HEK293 (cell line): ENCODE measurements at regions not wholly inside any gene's neighbourhood (a gene's known extent, or its start where the extent isn't known, plus 50 kb on each side); places are given as distances from the start of the nearest gene placed in this dataset.

Experiments
- CTCF ChIA-PET: fragments of 350-600 bp; formaldehyde crosslinking; extraction: SDS; loops from one replicate; lab custom pipeline; 2021; ENCODE audit warnings: antibody characterized with exemption; lab: Yijun Ruan, JAX
- POLR2A ChIA-PET: fragments of 300-600 bp; formaldehyde crosslinking; extraction: SDS; loops from one replicate; lab custom pipeline; 2020; ENCODE audit warnings: antibody characterized with exemption, inconsistent platforms; lab: Yijun Ruan, JAX
- H3K27ac ChIP-seq: fragments of 200-500 bp; sonication (Bioruptor generic); 2 replicates; pipeline ENCODE4 v1.5.1; 2014; ENCODE audit warnings: low read depth, low read length, control low read depth, inconsistent platforms; ENCODE audit errors: extremely low read depth
- H3K36me3 ChIP-seq, 2 experiments: fragments of 200-500 bp in 1 of 2; sonication (Bioruptor generic) in 1 of 2; 1 replicate in 1 of 2; 2 replicates in 1 of 2; pipeline ENCODE4 v1.5.1; 2014 to 2017; ENCODE audit warnings: inconsistent platforms in 2 of 2, low read length in 2 of 2; ENCODE audit not compliant: control insufficient read depth in 2 of 2, insufficient read depth in 1 of 2
- H3K4me1 ChIP-seq: fragments of 200-500 bp; sonication (Bioruptor generic); 2 replicates; pipeline ENCODE4 v1.5.1; 2014; ENCODE audit warnings: mild to moderate bottlenecking, low read length, inconsistent platforms; ENCODE audit not compliant: control insufficient read depth, insufficient read depth
- H3K4me3 ChIP-seq: 2 replicates; pipeline ENCODE4 v1.5.1; 2011; ENCODE audit warnings: low read depth, mild to moderate bottlenecking, control low read depth, low read length, moderate library complexity
- H3K9me3 ChIP-seq: fragments of 200-500 bp; sonication (Bioruptor generic); 2 replicates; pipeline ENCODE4 v1.5.1; 2014; ENCODE audit warnings: low read depth, low read length, inconsistent platforms; ENCODE audit not compliant: control insufficient read depth, insufficient read depth
- EGR2 ChIP-seq: fragments of 450-650 bp; formaldehyde crosslinking; IDR thresholded peaks from 2 replicates; pipeline ENCODE4 v1.5.1; 2016; ENCODE audit warnings: low read depth, missing biosample characterization, missing genetic modification characterization
- PRDM2 ChIP-seq: fragments of 450-650 bp; formaldehyde crosslinking; IDR thresholded peaks from 2 replicates; pipeline ENCODE4 v1.5.1; 2016; ENCODE audit warnings: missing biosample characterization, missing genetic modification characterization, borderline replicate concordance
- PRDM6 ChIP-seq: fragments of 450-650 bp; formaldehyde crosslinking; IDR thresholded peaks from 2 replicates; pipeline ENCODE4 v1.5.1; 2017; ENCODE audit warnings: missing biosample characterization, missing genetic modification characterization
- RBAK ChIP-seq: fragments of 450-650 bp; formaldehyde crosslinking; IDR thresholded peaks from 2 replicates; pipeline ENCODE4 v1.5.1; 2016; ENCODE audit warnings: missing biosample characterization, missing genetic modification characterization
- ZBTB44 ChIP-seq: fragments of 450-650 bp; IDR thresholded peaks from 2 replicates; pipeline ENCODE4 v1.5.1; 2018; ENCODE audit warnings: missing biosample characterization, mild to moderate bottlenecking, missing genetic modification characterization
- ZFHX2 ChIP-seq: fragments of 450-650 bp; formaldehyde crosslinking; conservative IDR thresholded peaks from 2 replicates; pipeline ENCODE4 v1.5.1; 2016; ENCODE audit warnings: missing biosample characterization, missing genetic modification characterization
- ZIC2 ChIP-seq: fragments of 450-650 bp; formaldehyde crosslinking; IDR thresholded peaks from 2 replicates; pipeline ENCODE4 v1.5.1; 2016; ENCODE audit warnings: missing biosample characterization, missing genetic modification characterization
- ZNF133 ChIP-seq: fragments of 450-650 bp; formaldehyde crosslinking; IDR thresholded peaks from 2 replicates; pipeline ENCODE4 v1.5.1; 2016; ENCODE audit warnings: missing biosample characterization, missing genetic modification characterization
- ZNF148 ChIP-seq: fragments of 450-650 bp; formaldehyde crosslinking; IDR thresholded peaks from 2 replicates; pipeline ENCODE4 v1.5.0; 2017; ENCODE audit warnings: missing biosample characterization, missing genetic modification characterization, borderline replicate concordance
- ZNF18 ChIP-seq: fragments of 450-650 bp; formaldehyde crosslinking; IDR thresholded peaks from 2 replicates; pipeline ENCODE4 v1.5.1; 2016; ENCODE audit warnings: missing biosample characterization, missing genetic modification characterization
- ZNF202 ChIP-seq: fragments of 450-650 bp; formaldehyde crosslinking; IDR thresholded peaks from 2 replicates; pipeline ENCODE4 v1.5.1; 2016; ENCODE audit warnings: missing biosample characterization, missing genetic modification characterization, borderline replicate concordance
- ZNF324 ChIP-seq: fragments of 450-650 bp; formaldehyde crosslinking; IDR thresholded peaks from 2 replicates; pipeline ENCODE4 v1.5.1; 2016; ENCODE audit warnings: missing biosample characterization, missing genetic modification characterization
- ZNF423 ChIP-seq: fragments of 450-650 bp; formaldehyde crosslinking; IDR thresholded peaks from 2 replicates; pipeline ENCODE4 v1.5.1; 2016; ENCODE audit warnings: missing biosample characterization, missing genetic modification characterization
- ZNF510 ChIP-seq: fragments of 450-650 bp; formaldehyde crosslinking; IDR thresholded peaks from 2 replicates; pipeline ENCODE4 v1.5.1; 2018; ENCODE audit warnings: mild to moderate bottlenecking, missing genetic modification characterization, missing biosample characterization; ENCODE audit not compliant: insufficient replicate concordance
- ZNF624 ChIP-seq: fragments of 450-650 bp; formaldehyde crosslinking; IDR thresholded peaks from 2 replicates; pipeline ENCODE4 v1.5.1; 2017; ENCODE audit warnings: missing biosample characterization, missing genetic modification characterization
- ZNF747 ChIP-seq: fragments of 450-650 bp; formaldehyde crosslinking; IDR thresholded peaks from 2 replicates; pipeline ENCODE4 v1.5.1; 2016; ENCODE audit warnings: missing biosample characterization, missing genetic modification characterization

GRCh38 chr1:239956263-239956662 lies 135.4 kb upstream of the FMN2 start:
- POLR2A ChIA-PET, result no interaction called here
- H3K27ac ChIP-seq, result no peak overlapping the region
- H3K9me3 ChIP-seq, result no peaks in the 10 kb centered on the region
- no peaks in the 10 kb centered on the region for H3K36me3 ChIP-seq
- CTCF ChIA-PET, result interaction anchor here (0.8 to 1.1 kb wide), 2 partner anchors 31 to 47 kb away, joined by 3 to 5 read pairs; no protein-coding TSS in a partner anchor
- no peaks in the 10 kb centered on the region for H3K4me1 ChIP-seq
- H3K4me3 ChIP-seq, result no peak overlapping the region
- no peak for TF ChIP-seq ZNF324 (tag by site-specific recombination)
- peak; percentile 93 for TF ChIP-seq ZIC2
- no peak for TF ChIP-seq ZNF747 (tag by site-specific recombination)

GRCh38 chr1:239958063-239958462 lies 133.6 kb upstream of the FMN2 start:
- no peak for TF ChIP-seq ZNF510
- TF ChIP-seq ZFHX2 (tag by site-specific recombination), result peak; percentile 73
- no peak for TF ChIP-seq ZNF133
- no peak for TF ChIP-seq ZNF18 (tag by site-specific recombination)
- TF ChIP-seq PRDM2, result no peak
- peak; percentile 93 for TF ChIP-seq EGR2
- CTCF ChIA-PET, result interaction anchor here (1.3 to 2.0 kb wide), 4 partner anchors 10 to 29 kb away, joined by 6 to 19 read pairs (median 8); no protein-coding TSS in a partner anchor
- Histone ChIP-seq H3K27ac (no peak overlapping the region), H3K4me1 (no peaks in the 10 kb centered on the region), H3K9me3 (no peaks in the 10 kb centered on the region), H3K4me3 (no peak overlapping the region), H3K36me3 (no peaks in the 10 kb centered on the region)
- POLR2A ChIA-PET, result no interaction called here

GRCh38 chr1:239960366-239960765 lies 131.3 kb upstream of the FMN2 start:
- POLR2A ChIA-PET, result no interaction called here
- CTCF ChIA-PET, result interaction anchor here (0.6 to 5.3 kb wide), 5 partner anchors 9 to 145 kb away, joined by 3 to 79 read pairs (median 7); no protein-coding TSS in a partner anchor
- Histone ChIP-seq H3K9me3 (no peaks in the 10 kb centered on the region), H3K36me3 (no peaks in the 10 kb centered on the region), H3K4me3 (no peak overlapping the region), H3K4me1 (no peaks in the 10 kb centered on the region), H3K27ac (no peak overlapping the region)
- TF ChIP-seq ZBTB44 (tag by site-specific recombination), result no peak
- no peak for TF ChIP-seq ZNF423 (tag by site-specific recombination)
- no peak for TF ChIP-seq ZNF202
- TF ChIP-seq ZNF148 (tag by site-specific recombination), result no peak
- TF ChIP-seq RBAK (tag by site-specific recombination), result no peak
- TF ChIP-seq PRDM6 (tag by site-specific recombination), result no peak
- no peak for TF ChIP-seq ZNF624
